ENCODE measurements at regions not wholly inside any gene's neighbourhood (a gene's known extent, or its start where the extent isn't known, plus 50 kb on each side); places are given as distances from the start of the nearest gene placed in this dataset.
A peak's percentile ranks its signal among the peaks of the same experiment; 100 is the strongest.

DNA sequence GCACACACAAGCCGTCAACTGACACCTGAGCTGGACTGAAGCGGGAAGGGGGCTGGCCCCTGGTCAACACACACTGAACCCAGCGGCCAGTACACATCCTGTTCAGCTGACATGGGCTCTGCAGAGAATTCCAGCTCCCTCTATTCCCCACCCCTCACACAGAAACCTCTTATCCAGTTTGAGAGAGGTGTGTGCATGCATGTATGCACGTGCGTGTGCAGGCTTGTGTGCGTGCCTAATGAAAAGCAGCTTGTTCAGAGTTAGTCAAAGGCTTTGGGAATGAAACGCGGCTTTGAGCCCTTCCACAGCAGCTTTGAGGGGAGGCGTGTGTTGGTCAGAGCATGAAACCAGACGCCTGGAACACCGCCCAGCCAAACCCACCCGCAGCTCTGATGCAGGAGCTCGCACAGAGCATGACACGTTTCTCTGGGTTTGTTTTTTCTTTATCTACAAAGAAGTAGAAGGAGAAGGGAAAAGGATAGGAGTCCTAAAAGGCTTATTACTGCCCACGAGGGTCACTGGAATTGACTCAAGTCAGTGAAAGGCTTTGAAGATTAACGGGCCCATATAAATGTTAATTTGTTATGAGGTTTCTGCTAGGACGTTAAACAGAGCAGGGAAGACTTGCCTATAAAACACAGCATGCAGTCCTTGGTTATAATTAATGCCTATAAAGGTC lies 184.2 kb downstream of the ETS2 start (continued):
- TF ChIP-seq ZNF133 (tag by site-specific recombination; IDR thresholded peaks at IDR 0.05) (no peak), ZBTB20 (tag by site-specific recombination; IDR thresholded peaks at IDR 0.05) (no peak; the same call in 1 of the 2 replicates), GLIS2 (tag by site-specific recombination; IDR thresholded peaks at IDR 0.05) (no peak; the same call in 1 of the 2 replicates), ZNF24 (tag by site-specific recombination; IDR thresholded peaks at IDR 0.05) (peak; percentile 55; the same call in 1 of the 2 replicates), ZNF354C (tag by site-specific recombination; IDR thresholded peaks at IDR 0.05; ENCODE audit: borderline replicate concordance, low read depth) (no peak), MZF1 (tag by site-specific recombination; IDR thresholded peaks at IDR 0.05; ENCODE audit: borderline replicate concordance) (peak; percentile 12; the same call in 1 of the 2 replicates), ZNF658 (tag by site-specific recombination; IDR thresholded peaks at IDR 0.05) (no peak), ZNF473 (tag by site-specific recombination; IDR thresholded peaks at IDR 0.05) (no peak), ZNF555 (tag by site-specific recombination; conservative IDR thresholded peaks at IDR 0.05) (no peak), ZNF521 (tag by site-specific recombination; IDR thresholded peaks at IDR 0.05) (no peak), EGR2 (tag by site-specific recombination; IDR thresholded peaks at IDR 0.05; ENCODE audit: low read depth) (peak; percentile 60), BCL11A (tag by site-specific recombination; IDR thresholded peaks at IDR 0.05; ENCODE audit: low read depth) (peak; percentile 64; the same call in 1 of the 2 replicates), ZNF335 (tag by site-specific recombination; conservative IDR thresholded peaks at IDR 0.05) (no peak), ZNF366 (tag by site-specific recombination; conservative IDR thresholded peaks at IDR 0.05) (no peak; the same call in 1 of the 2 replicates), FEZF1 (tag by site-specific recombination; IDR thresholded peaks at IDR 0.05) (peak; percentile 97), ZFHX2 (tag by site-specific recombination; conservative IDR thresholded peaks at IDR 0.05) (peak; percentile 77), ZNF214 (tag by site-specific recombination; IDR thresholded peaks at IDR 0.05; ENCODE audit: borderline replicate concordance) (no peak), ZNF16 (tag by site-specific recombination; IDR thresholded peaks at IDR 0.05; ENCODE audit: low read depth) (no peak), SCRT2 (tag by site-specific recombination; IDR thresholded peaks at IDR 0.05) (no peak), ZNF777 (tag by site-specific recombination; IDR thresholded peaks at IDR 0.05; ENCODE audit: borderline replicate concordance) (no peak), ZNF114 (tag by site-specific recombination; IDR thresholded peaks at IDR 0.05) (no peak), ZNF677 (tag by site-specific recombination; IDR thresholded peaks at IDR 0.05) (no peak), ZNF776 (tag by site-specific recombination; IDR thresholded peaks at IDR 0.05; ENCODE audit: borderline replicate concordance) (no peak), ZNF416 (tag by site-specific recombination; IDR thresholded peaks at IDR 0.05) (no peak), ZNF391 (tag by site-specific recombination; IDR thresholded peaks at IDR 0.05; ENCODE audit: borderline replicate concordance, low read depth) (peak; percentile 67; the same call in 1 of the 2 replicates)
- TF ChIP-seq, protein P1, sequence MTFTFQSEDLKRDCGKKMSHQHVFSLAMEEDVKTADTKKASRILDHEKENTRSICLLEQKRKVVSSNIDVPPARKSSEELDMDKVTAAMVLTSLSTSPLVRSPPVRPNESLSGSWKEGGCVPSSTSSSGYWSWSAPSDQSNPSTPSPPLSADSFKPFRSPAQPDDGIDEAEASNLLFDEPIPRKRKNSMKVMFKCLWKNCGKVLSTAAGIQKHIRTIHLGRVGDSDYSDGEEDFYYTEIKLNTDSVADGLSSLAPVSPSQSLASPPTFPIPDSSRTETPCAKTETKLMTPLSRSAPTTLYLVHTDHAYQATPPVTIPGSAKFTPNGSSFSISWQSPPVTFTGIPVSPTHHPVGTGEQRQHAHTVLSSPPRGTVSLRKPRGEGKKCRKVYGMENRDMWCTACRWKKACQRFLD (tag by site-specific recombination; IDR thresholded peaks at IDR 0.05), result no peak
- TF ChIP-seq, protein P2, sequence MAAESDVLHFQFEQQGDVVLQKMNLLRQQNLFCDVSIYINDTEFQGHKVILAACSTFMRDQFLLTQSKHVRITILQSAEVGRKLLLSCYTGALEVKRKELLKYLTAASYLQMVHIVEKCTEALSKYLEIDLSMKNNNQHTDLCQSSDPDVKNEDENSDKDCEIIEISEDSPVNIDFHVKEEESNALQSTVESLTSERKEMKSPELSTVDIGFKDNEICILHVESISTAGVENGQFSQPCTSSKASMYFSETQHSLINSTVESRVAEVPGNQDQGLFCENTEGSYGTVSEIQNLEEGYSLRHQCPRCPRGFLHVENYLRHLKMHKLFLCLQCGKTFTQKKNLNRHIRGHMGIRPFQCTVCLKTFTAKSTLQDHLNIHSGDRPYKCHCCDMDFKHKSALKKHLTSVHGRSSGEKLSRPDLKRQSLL (tag by site-specific recombination; IDR thresholded peaks at IDR 0.05), result peak; percentile 65
- TF ChIP-seq, protein P3, sequence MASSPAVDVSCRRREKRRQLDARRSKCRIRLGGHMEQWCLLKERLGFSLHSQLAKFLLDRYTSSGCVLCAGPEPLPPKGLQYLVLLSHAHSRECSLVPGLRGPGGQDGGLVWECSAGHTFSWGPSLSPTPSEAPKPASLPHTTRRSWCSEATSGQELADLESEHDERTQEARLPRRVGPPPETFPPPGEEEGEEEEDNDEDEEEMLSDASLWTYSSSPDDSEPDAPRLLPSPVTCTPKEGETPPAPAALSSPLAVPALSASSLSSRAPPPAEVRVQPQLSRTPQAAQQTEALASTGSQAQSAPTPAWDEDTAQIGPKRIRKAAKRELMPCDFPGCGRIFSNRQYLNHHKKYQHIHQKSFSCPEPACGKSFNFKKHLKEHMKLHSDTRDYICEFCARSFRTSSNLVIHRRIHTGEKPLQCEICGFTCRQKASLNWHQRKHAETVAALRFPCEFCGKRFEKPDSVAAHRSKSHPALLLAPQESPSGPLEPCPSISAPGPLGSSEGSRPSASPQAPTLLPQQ (tag by site-specific recombination; IDR thresholded peaks at IDR 0.05), result no peak; the same call in 1 of the 2 replicates
- TF ChIP-seq, protein P4, sequence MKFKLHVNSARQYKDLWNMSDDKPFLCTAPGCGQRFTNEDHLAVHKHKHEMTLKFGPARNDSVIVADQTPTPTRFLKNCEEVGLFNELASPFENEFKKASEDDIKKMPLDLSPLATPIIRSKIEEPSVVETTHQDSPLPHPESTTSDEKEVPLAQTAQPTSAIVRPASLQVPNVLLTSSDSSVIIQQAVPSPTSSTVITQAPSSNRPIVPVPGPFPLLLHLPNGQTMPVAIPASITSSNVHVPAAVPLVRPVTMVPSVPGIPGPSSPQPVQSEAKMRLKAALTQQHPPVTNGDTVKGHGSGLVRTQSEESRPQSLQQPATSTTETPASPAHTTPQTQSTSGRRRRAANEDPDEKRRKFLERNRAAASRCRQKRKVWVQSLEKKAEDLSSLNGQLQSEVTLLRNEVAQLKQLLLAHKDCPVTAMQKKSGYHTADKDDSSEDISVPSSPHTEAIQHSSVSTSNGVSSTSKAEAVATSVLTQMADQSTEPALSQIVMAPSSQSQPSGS (tag by site-specific recombination; IDR thresholded peaks at IDR 0.05; ENCODE audit: low read depth), result peak; percentile 54; the same call in 1 of the 2 replicates
- TF ChIP-seq, protein P5, sequence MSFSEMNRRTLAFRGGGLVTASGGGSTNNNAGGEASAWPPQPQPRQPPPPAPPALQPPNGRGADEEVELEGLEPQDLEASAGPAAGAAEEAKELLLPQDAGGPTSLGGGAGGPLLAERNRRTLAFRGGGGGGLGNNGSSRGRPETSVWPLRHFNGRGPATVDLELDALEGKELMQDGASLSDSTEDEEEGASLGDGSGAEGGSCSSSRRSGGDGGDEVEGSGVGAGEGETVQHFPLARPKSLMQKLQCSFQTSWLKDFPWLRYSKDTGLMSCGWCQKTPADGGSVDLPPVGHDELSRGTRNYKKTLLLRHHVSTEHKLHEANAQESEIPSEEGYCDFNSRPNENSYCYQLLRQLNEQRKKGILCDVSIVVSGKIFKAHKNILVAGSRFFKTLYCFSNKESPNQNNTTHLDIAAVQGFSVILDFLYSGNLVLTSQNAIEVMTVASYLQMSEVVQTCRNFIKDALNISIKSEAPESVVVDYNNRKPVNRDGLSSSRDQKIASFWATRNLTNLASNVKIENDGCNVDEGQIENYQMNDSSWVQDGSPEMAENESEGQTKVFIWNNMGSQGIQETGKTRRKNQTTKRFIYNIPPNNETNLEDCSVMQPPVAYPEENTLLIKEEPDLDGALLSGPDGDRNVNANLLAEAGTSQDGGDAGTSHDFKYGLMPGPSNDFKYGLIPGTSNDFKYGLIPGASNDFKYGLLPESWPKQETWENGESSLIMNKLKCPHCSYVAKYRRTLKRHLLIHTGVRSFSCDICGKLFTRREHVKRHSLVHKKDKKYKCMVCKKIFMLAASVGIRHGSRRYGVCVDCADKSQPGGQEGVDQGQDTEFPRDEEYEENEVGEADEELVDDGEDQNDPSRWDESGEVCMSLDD (tag by site-specific recombination; IDR thresholded peaks at IDR 0.05), result no peak
- TF ChIP-seq, protein P6, sequence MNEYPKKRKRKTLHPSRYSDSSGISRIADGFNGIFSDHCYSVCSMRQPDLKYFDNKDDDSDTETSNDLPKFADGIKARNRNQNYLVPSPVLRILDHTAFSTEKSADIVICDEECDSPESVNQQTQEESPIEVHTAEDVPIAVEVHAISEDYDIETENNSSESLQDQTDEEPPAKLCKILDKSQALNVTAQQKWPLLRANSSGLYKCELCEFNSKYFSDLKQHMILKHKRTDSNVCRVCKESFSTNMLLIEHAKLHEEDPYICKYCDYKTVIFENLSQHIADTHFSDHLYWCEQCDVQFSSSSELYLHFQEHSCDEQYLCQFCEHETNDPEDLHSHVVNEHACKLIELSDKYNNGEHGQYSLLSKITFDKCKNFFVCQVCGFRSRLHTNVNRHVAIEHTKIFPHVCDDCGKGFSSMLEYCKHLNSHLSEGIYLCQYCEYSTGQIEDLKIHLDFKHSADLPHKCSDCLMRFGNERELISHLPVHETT (tag by site-specific recombination; IDR thresholded peaks at IDR 0.05), result no peak
